ENCODE measurements at regions not wholly inside any gene's neighbourhood (a gene's known extent, or its start where the extent isn't known, plus 50 kb on each side); places are given as distances from the start of the nearest gene placed in this dataset.

DNA sequence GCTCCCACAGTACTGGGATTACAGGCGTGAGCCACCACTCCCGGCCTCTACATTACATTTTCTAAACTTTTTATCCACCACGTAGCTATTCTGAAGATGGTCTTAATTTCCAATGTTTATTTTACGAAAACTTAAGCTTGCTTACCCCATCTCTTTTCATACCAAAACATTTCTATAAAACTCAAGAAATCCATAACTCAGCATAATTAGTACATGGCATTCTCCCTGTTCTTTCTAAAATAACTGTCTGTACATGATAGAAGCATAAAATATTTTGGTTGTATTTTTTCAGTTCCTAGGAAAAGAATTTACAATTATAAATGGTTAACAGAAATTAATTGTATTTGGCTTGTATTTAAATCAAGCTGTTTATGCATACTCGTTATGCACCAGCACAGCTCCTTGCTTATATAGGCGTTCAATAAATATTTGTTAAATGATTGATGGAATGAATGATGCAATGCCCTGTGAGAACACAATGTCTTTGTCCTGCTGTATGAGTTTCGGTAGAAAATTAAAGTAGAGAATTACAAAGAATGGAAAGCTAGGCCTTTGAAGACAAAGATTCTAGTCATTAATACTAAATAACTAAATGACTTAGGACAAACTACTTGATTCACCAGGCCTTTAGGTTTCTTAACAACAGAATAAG lies 384.2 kb downstream of the EFNA5 start:
- no peak overlapping the region for H3K4me3 ChIP-seq
- DNase-seq, result no peak
- no peak for ATAC-seq
- H3K27ac ChIP-seq, result no peak overlapping the region
- H3K4me1 ChIP-seq, result no peaks in the 10 kb centered on the region
- intact Hi-C loops (cut with DNase I), result no loop called here
- H3K27me3 ChIP-seq (ENCODE audit: insufficient read depth in 3 of 3, low read length in 2 of 3), result no peaks in the 10 kb centered on the region
- no peaks in the 10 kb centered on the region for H3K9me3 ChIP-seq
- TF ChIP-seq, protein P1, sequence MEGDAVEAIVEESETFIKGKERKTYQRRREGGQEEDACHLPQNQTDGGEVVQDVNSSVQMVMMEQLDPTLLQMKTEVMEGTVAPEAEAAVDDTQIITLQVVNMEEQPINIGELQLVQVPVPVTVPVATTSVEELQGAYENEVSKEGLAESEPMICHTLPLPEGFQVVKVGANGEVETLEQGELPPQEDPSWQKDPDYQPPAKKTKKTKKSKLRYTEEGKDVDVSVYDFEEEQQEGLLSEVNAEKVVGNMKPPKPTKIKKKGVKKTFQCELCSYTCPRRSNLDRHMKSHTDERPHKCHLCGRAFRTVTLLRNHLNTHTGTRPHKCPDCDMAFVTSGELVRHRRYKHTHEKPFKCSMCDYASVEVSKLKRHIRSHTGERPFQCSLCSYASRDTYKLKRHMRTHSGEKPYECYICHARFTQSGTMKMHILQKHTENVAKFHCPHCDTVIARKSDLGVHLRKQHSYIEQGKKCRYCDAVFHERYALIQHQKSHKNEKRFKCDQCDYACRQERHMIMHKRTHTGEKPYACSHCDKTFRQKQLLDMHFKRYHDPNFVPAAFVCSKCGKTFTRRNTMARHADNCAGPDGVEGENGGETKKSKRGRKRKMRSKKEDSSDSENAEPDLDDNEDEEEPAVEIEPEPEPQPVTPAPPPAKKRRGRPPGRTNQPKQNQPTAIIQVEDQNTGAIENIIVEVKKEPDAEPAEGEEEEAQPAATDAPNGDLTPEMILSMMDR (IDR thresholded peaks at IDR 0.05), result no peak
- 91 to 92% (median 92%) methylated on average over 7 of the region's 7 CpGs for whole genome bisulfite sequencing, 3 donors
- H3K36me3 ChIP-seq (ENCODE audit: insufficient read depth in 1 of 2, low read depth in 1 of 2), result no peaks in the 10 kb centered on the region

DNA sequence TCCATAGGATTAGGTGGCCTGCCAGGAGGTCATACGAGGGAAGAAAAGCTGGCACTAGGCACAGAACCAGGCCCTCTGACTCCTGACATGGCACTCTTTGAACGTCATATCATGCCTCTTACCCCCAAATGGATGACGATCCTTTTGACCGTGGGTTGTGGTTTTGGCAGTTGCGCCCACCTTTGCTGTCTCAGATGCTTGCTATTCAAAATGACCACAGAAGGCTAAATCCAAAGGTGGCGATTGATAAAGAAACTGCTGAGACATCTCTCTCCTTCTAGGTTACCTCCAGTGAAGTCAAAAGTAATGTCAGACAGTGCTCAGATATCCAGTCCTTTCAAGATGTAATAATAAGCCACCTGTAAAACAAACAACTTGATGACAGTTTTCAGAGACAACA lies 385.0 kb downstream of the EFNA5 start:
- DNase-seq (no peak), ATAC-seq (no peak)
- no peaks in the 10 kb centered on the region for H3K27me3 ChIP-seq (ENCODE audit: insufficient read depth in 3 of 3, low read length in 2 of 3)
- no peaks in the 10 kb centered on the region for H3K4me1 ChIP-seq
- intact Hi-C loops (cut with DNase I), result no loop called here
- 86 to 95% (median 91%) methylated on average over 6 of the region's 6 CpGs for WGBS, 3 donors
- no peak overlapping the region for H3K4me3 ChIP-seq
- TF ChIP-seq, protein P1 (IDR thresholded peaks at IDR 0.05), result no peak
- no peaks in the 10 kb centered on the region for H3K36me3 ChIP-seq (ENCODE audit: insufficient read depth in 1 of 2, low read depth in 1 of 2)
- H3K27ac ChIP-seq, result no peak overlapping the region
- H3K9me3 ChIP-seq, result no peaks in the 10 kb centered on the region

DNA sequence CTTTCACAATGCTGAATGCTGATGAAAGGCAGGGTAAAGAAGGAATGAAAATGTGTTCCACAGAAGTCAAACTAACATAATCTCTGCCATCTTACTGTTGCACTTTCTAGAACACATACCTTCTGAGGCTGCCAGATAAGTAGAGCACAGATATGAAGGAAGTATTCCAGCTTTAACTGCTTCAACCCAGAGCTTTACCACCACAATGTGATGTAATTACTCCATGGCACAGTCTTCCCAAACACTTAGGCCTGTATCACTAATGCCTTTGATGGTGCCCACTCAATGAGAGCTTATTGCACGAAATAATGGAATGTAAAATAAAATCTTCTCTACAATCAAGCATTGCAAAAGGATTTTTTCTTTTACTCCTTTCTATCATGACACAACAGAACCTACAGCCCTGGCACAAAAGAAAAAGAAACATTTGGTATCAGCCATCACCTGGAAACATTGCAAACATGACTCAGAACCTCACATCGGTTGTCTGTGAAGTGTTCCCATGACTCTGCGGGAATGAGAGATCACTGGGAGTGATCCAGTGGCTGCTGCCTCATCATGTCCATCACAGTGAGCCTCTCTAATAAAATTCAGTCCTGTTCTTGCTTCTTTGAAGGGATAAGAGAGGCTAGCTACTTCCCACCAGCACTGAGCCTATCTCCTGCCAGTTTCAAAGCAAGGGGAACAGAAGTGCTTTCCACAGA lies 385.8 kb downstream of the EFNA5 start:
- Histone ChIP-seq H3K4me1 (no peaks in the 10 kb centered on the region), H3K27ac (no peak overlapping the region), H3K36me3 (ENCODE audit: insufficient read depth in 1 of 2, low read depth in 1 of 2) (no peaks in the 10 kb centered on the region), H3K27me3 (ENCODE audit: insufficient read depth in 3 of 3, low read length in 2 of 3) (no peaks in the 10 kb centered on the region), H3K9me3 (no peaks in the 10 kb centered on the region), H3K4me3 (no peak overlapping the region)
- intact Hi-C loops (cut with DNase I), result no loop called here
- 74 to 83% (median 75%) methylated on average over 3 of the region's 3 CpGs for WGBS, 3 donors
- TF ChIP-seq, protein P1 (IDR thresholded peaks at IDR 0.05), result no peak
- ATAC-seq, result peak in 1 of 4 donors; percentile 32
- DNase-seq, result no peak

DNA sequence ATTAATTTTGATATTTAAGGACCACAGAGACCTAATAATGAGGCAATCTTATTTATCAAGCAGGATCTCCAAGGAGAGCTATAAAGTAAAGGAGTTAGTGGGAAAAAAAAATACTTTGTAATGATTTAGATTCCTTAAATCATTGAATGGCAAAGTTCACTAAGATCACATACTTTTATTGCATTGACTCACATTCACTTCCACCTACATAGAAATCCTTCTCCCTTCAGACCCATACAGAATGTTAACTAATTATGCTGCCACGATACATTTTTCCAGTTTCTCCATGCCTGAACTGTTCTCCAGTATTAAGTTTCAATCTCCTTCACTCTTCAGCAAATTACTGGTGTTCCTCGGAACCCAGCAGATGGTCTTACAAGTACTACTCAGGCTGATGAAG lies 388.7 kb downstream of the EFNA5 start:
- Histone ChIP-seq H3K36me3 (ENCODE audit: insufficient read depth in 1 of 2, low read depth in 1 of 2) (no peaks in the 10 kb centered on the region), H3K4me1 (no peaks in the 10 kb centered on the region), H3K27ac (no peak overlapping the region), H3K9me3 (no peaks in the 10 kb centered on the region), H3K27me3 (ENCODE audit: insufficient read depth in 3 of 3, low read length in 2 of 3) (no peaks in the 10 kb centered on the region), H3K4me3 (no peak overlapping the region)
- intact Hi-C loops (cut with DNase I), result no loop called here
- WGBS, 3 donors, result 48 to 71% (median 56%) methylated on average over 2 of the region's 2 CpGs
- no peak for ATAC-seq
- no peak for DNase-seq
- TF ChIP-seq, protein P1 (IDR thresholded peaks at IDR 0.05), result no peak
